Loucy (cell line): ENCODE measurements at regions not wholly inside any gene's neighbourhood (a gene's known extent, or its start where the extent isn't known, plus 50 kb on each side); places are given as distances from the start of the nearest gene placed in this dataset.

Experiments used
- H2AFZ ChIP-seq: fragments of 200-600 bp; sonication (generic); 2 replicates; pipeline ENCODE4 v1.6.0; 2016; ENCODE audit warnings: antibody characterized with exemption, mild to moderate bottlenecking, low read length, moderate library complexity
- H3F3A ChIP-seq: fragments of 200-600 bp; 2 replicates; pipeline ENCODE4 v1.6.0; 2016; ENCODE audit warnings: antibody characterized with exemption, low read depth, mild to moderate bottlenecking
- H3K27me3 ChIP-seq: fragments of 200-600 bp; sonication (generic); 2 replicates; pipeline ENCODE4 v1.6.1; 2014; ENCODE audit warnings: low read length, mild to moderate bottlenecking; ENCODE audit not compliant: insufficient read depth, poor library complexity, severe bottlenecking
- H3K36me3 ChIP-seq: fragments of 200-600 bp; sonication (generic); 2 replicates; pipeline ENCODE4 v1.6.1; 2016; ENCODE audit warnings: low read length; ENCODE audit not compliant: insufficient read depth
- H3K4me1 ChIP-seq: fragments of 200-600 bp; sonication (generic); 2 replicates; pipeline ENCODE4 v1.5.1; 2014; ENCODE audit warnings: low read length, mild to moderate bottlenecking; ENCODE audit not compliant: insufficient read depth, poor library complexity, severe bottlenecking
- H3K4me2 ChIP-seq: fragments of 200-600 bp; sonication (generic); 2 replicates; pipeline ENCODE4 v1.6.0; 2014; ENCODE audit warnings: antibody characterized with exemption, low read length, low read depth, mild to moderate bottlenecking; ENCODE audit not compliant: poor library complexity, severe bottlenecking
- H3K4me3 ChIP-seq: fragments of 200-600 bp; sonication (generic); 2 replicates; pipeline ENCODE4 v1.5.1; 2014; ENCODE audit warnings: low read length, mild to moderate bottlenecking, mixed read lengths; ENCODE audit not compliant: poor library complexity, severe bottlenecking
- H3K79me2 ChIP-seq: fragments of 200-600 bp; sonication (generic); 2 replicates; pipeline ENCODE4 v1.6.1; 2014; ENCODE audit warnings: low read length; ENCODE audit not compliant: insufficient read depth
- H3K9ac ChIP-seq: fragments of 200-600 bp; sonication (generic); 2 replicates; pipeline ENCODE4 v1.6.0; 2014; ENCODE audit warnings: mild to moderate bottlenecking, low read depth, low read length, moderate library complexity; ENCODE audit not compliant: poor library complexity, severe bottlenecking
- H3K9me2 ChIP-seq: fragments of 200-600 bp; sonication (generic); replicated peaks from 2 replicates; pipeline ENCODE4 v1.6.1; 2016; ENCODE audit warnings: low read depth, low read length, mixed read lengths
- H3K9me3 ChIP-seq: fragments of 200-600 bp; sonication (generic); 2 replicates; pipeline ENCODE4 v1.6.1; 2014; ENCODE audit warnings: mild to moderate bottlenecking, antibody characterized with exemption, low read length, low read depth; ENCODE audit not compliant: insufficient read depth
- H4K20me1 ChIP-seq: fragments of 200-600 bp; sonication (generic); 2 replicates; pipeline ENCODE4 v1.6.0; 2014; ENCODE audit warnings: antibody characterized with exemption, low read length, mild to moderate bottlenecking; ENCODE audit not compliant: insufficient read depth, poor library complexity, severe bottlenecking
- CTCF ChIP-seq: fragments of 200-600 bp; sonication (generic); conservative IDR thresholded peaks from 2 replicates; pipeline ENCODE4 v1.5.1; 2014; ENCODE audit warnings: mild to moderate bottlenecking, antibody characterized with exemption, low read length
- EZH2phosphoT487 ChIP-seq: fragments of 200-600 bp; IDR thresholded peaks from 2 replicates; pipeline ENCODE4 v1.6.1; 2018; ENCODE audit warnings: antibody characterized with exemption, mild to moderate bottlenecking, moderate library complexity, borderline replicate concordance

GRCh38 chr13:104979281-104980030 is 1556.0 kb downstream of the EFNB2 start:
- Histone ChIP-seq H3K4me3 (no peak overlapping the region), H4K20me1 (no peaks in the 10 kb centered on the region), H3K9me2 (no peaks in the 10 kb centered on the region), H2AFZ (no peak overlapping the region), H3K9ac (no peak overlapping the region), H3K4me1 (peaks cover 50% of the 10 kb centered on the region), H3K27me3 (no peaks in the 10 kb centered on the region), H3K79me2 (no peaks in the 10 kb centered on the region), H3K9me3 (no peaks in the 10 kb centered on the region), H3K4me2 (no peak overlapping the region), H3K36me3 (no peaks in the 10 kb centered on the region), H3F3A (peaks cover 8% of the 10 kb centered on the region)
- TF ChIP-seq CTCF (no peak), EZH2phosphoT487 (no peak)

- TF ChIP-seq CTCF (no peak), EZH2phosphoT487 (no peak)
Observed at GRCh38 chr13:104976986-104977385, 1558.5 kb downstream of the EFNB2 start.

GRCh38 chr13:104975272-104975671 is 1560.2 kb downstream of the EFNB2 start:
- Histone ChIP-seq H4K20me1 (no peaks in the 10 kb centered on the region), H3K79me2 (no peaks in the 10 kb centered on the region), H3K36me3 (no peaks in the 10 kb centered on the region), H3K4me3 (no peak overlapping the region), H3K27me3 (no peaks in the 10 kb centered on the region), H3K9me3 (no peaks in the 10 kb centered on the region), H3F3A (no peaks in the 10 kb centered on the region), H2AFZ (no peak overlapping the region), H3K9ac (no peak overlapping the region), H3K4me2 (peak overlapping the region; percentile 25), H3K9me2 (no peaks in the 10 kb centered on the region), H3K4me1 (peaks cover 24% of the 10 kb centered on the region)
- no peak for TF ChIP-seq EZH2phosphoT487
- no peak for TF ChIP-seq CTCF

More at GRCh38 chr13:104976986-104977385, 1558.5 kb downstream of the EFNB2 start:
- peaks cover 35% of the 10 kb centered on the region for H3K4me1 ChIP-seq
- H3K79me2 ChIP-seq = no peaks in the 10 kb centered on the region
- H2AFZ ChIP-seq = no peak overlapping the region
- no peaks in the 10 kb centered on the region for H3K36me3 ChIP-seq
- no peaks in the 10 kb centered on the region for H3F3A ChIP-seq
- peak overlapping the region; percentile 22 for H3K4me3 ChIP-seq
- no peaks in the 10 kb centered on the region for H4K20me1 ChIP-seq
- H3K9ac ChIP-seq = no peak overlapping the region
- H3K27me3 ChIP-seq = no peaks in the 10 kb centered on the region
- H3K9me2 ChIP-seq = no peaks in the 10 kb centered on the region
- H3K4me2 ChIP-seq = peak overlapping the region; percentile 41
- H3K9me3 ChIP-seq = no peaks in the 10 kb centered on the region
